NOMO-1 treated with dmso at 0.1 percent for 144 hours (cell line): ENCODE measurements at regions not wholly inside any gene's neighbourhood (a gene's known extent, or its start where the extent isn't known, plus 50 kb on each side); places are given as distances from the start of the nearest gene placed in this dataset.

ENCODE experiments used
- DNase-seq: peaks from one replicate; lab custom pipeline; 2025; ENCODE audit not compliant: unreplicated experiment; lab: John Stamatoyannopoulos, UW

GRCh38 chr22:49642331-49642730 is 185.3 kb downstream of the BRD1 start:
- DNase-seq = no peak

GRCh38 chr22:49641770-49642313 is 185.8 kb downstream of the BRD1 start:
- DNase-seq = no peak

GRCh38 chr22:49640366-49641095 is 187.1 kb downstream of the BRD1 start:
- DNase-seq = no peak

GRCh38 chr22:49639956-49640355 is 187.7 kb downstream of the BRD1 start:
- DNase-seq = no peak

- DNase-seq = no peak
These were observed 188.9 kb downstream of the BRD1 start for GRCh38 chr22:49638788-49639187.

- DNase-seq = no peak
These were observed 189.7 kb downstream of the BRD1 start for GRCh38 chr22:49638001-49638400.

GRCh38 chr22:49637255-49637760 is 190.4 kb downstream of the BRD1 start:
- DNase-seq = no peak

- no peak for DNase-seq
These were observed 191.0 kb downstream of the BRD1 start for GRCh38 chr22:49636649-49637048.

- no peak for DNase-seq
These were observed 191.5 kb downstream of the BRD1 start for GRCh38 chr22:49636214-49636613.

- no peak for DNase-seq
These were observed 193.5 kb downstream of the BRD1 start for GRCh38 chr22:49634006-49634772.

GRCh38 chr22:49633010-49633324 is 194.7 kb downstream of the BRD1 start:
- DNase-seq = no peak

- DNase-seq = peak; percentile 43
These were observed 195.3 kb downstream of the BRD1 start for GRCh38 chr22:49632199-49633009.

- no peak for DNase-seq
These were observed 197.2 kb downstream of the BRD1 start for GRCh38 chr22:49630448-49630946.

GRCh38 chr22:49629586-49630447 is 197.9 kb downstream of the BRD1 start:
- DNase-seq = no peak

GRCh38 chr22:49629261-49629570 is 198.5 kb downstream of the BRD1 start:
- DNase-seq = no peak

GRCh38 chr22:49628391-49629260 is 199.0 kb downstream of the BRD1 start:
- no peak for DNase-seq

- no peak for DNase-seq
These were observed 200.2 kb downstream of the BRD1 start for GRCh38 chr22:49627217-49628181.
